ENCODE measurements at regions not wholly inside any gene's neighbourhood (a gene's known extent, or its start where the extent isn't known, plus 50 kb on each side); places are given as distances from the start of the nearest gene placed in this dataset.

- TF ChIP-seq CTCF (conservative IDR thresholded peaks at IDR 0.05; ENCODE audit: low read length) (no peak), EZH2phosphoT487 (IDR thresholded peaks at IDR 0.05; ENCODE audit: borderline replicate concordance) (no peak)
Observed at GRCh38 chr9:36501727-36502126, 71.0 kb upstream of the MELK start.
